Endothelial cell of umbilical vein (primary cell): ENCODE measurements at regions not wholly inside any gene's neighbourhood (a gene's known extent, or its start where the extent isn't known, plus 50 kb on each side); places are given as distances from the start of the nearest gene placed in this dataset.

Source experiments
- BruUV-seq: library from RNA; stranded (reverse); fragments of 400-500 nt; replicated peaks from 2 replicates; lab custom pipeline; 2021; lab: Mats Ljungman, UMichigan
- CTCF ChIA-PET: fragments of 300-600, 350-600 bp; sonication (Branson Sonifier 250); formaldehyde crosslinking; loops from one replicate; lab custom pipeline; 2021; ENCODE audit warnings: antibody characterized with exemption, inconsistent platforms; lab: Charles Lee
- POLR2A ChIA-PET: fragments of 300-600, 350-600 bp; sonication (Branson Sonifier 250); formaldehyde crosslinking; loops from one replicate; lab custom pipeline; 2021; ENCODE audit warnings: antibody characterized with exemption, inconsistent platforms; lab: Charles Lee
- DNase-seq: peaks from one replicate; pipeline ENCODE4 v3.0.0-alpha.2; 2011; ENCODE audit warnings: low read depth, low spot score
- FAIRE-seq: peaks from 2 replicates; lab custom pipeline; 2011; peaks lifted over from hg19 to GRCh38; lab: Jason Lieb, UNC
- H2AFZ ChIP-seq: 2 replicates; pipeline ENCODE4 v1.6.0; 2012; ENCODE audit warnings: low read depth, low read length, control low read depth, inconsistent platforms
- H3K27ac ChIP-seq: 2 replicates; pipeline ENCODE4 v1.5.1; 2011; ENCODE audit warnings: low read depth, mild to moderate bottlenecking, control low read depth, low read length, moderate library complexity; ENCODE audit not compliant: insufficient read depth
- H3K27me3 ChIP-seq, 2 experiments: 2 replicates each; pipeline versions ENCODE4 v1.6.0 to v1.6.1; 2011; ENCODE audit warnings: low read length in 2 of 2, mixed read lengths in 1 of 2; ENCODE audit not compliant: control insufficient read depth in 2 of 2, insufficient read depth in 2 of 2
- H3K36me3 ChIP-seq, 2 experiments: 2 replicates in 1 of 2; 3 replicates in 1 of 2; pipeline ENCODE4 v1.5.1; 2011; ENCODE audit warnings: low read length in 2 of 2, mild to moderate bottlenecking in 1 of 2, moderate library complexity in 1 of 2; ENCODE audit not compliant: control insufficient read depth in 2 of 2, insufficient read depth in 2 of 2; ENCODE audit errors: extremely low read depth in 1 of 2
- H3K4me1 ChIP-seq: 3 replicates; pipeline ENCODE4 v1.5.1; 2011; ENCODE audit warnings: mild to moderate bottlenecking, low read length; ENCODE audit not compliant: control insufficient read depth, insufficient read depth; ENCODE audit errors: extremely low read depth
- H3K4me2 ChIP-seq: 2 replicates; pipeline ENCODE4 v1.6.1; 2011; ENCODE audit warnings: low read length, control low read depth, mixed read lengths; ENCODE audit not compliant: insufficient read depth
- H3K4me3 ChIP-seq, 3 experiments: fragments of 200-600 bp in 1 of 3; sonication (generic), shearing (Covaris generic) in 1 of 3; replicated peaks in 1 of 3; 2 replicates each; pipeline ENCODE4 v1.5.1; 2011 to 2016; ENCODE audit warnings: control low read depth in 3 of 3, low read length in 3 of 3, mild to moderate bottlenecking in 2 of 3, inconsistent platforms in 1 of 3, low read depth in 1 of 3, moderate library complexity in 1 of 3; ENCODE audit not compliant: insufficient read depth in 1 of 3
- H3K79me2 ChIP-seq: 2 replicates; pipeline ENCODE4 v1.6.0; 2012; ENCODE audit warnings: low read length, inconsistent platforms; ENCODE audit not compliant: control insufficient read depth, insufficient read depth
- H3K9ac ChIP-seq: replicated peaks from 2 replicates; pipeline ENCODE3; 2011; ENCODE audit warnings: low read length, control low read depth; ENCODE audit not compliant: insufficient read depth; ENCODE audit errors: extremely low read depth
- H3K9me1 ChIP-seq: replicated peaks from 3 replicates; pipeline ENCODE4 v1.6.0; 2011; ENCODE audit warnings: mild to moderate bottlenecking, low read length; ENCODE audit not compliant: control insufficient read depth, insufficient read depth; ENCODE audit errors: extremely low read depth
- H3K9me3 ChIP-seq: replicated peaks from 2 replicates; pipeline ENCODE4 v1.5.1; 2012; ENCODE audit warnings: low read length, inconsistent platforms; ENCODE audit not compliant: control insufficient read depth, insufficient read depth
- H4K20me1 ChIP-seq: replicated peaks from 2 replicates; pipeline ENCODE3; 2011; ENCODE audit warnings: mild to moderate bottlenecking, low read length; ENCODE audit not compliant: control insufficient read depth, insufficient read depth; ENCODE audit errors: extremely low read depth
- EZH2 ChIP-seq: IDR thresholded peaks from 2 replicates; pipeline ENCODE4 v1.6.1; 2012; ENCODE audit warnings: borderline replicate concordance, low read depth, mild to moderate bottlenecking, moderate library complexity, low read length, inconsistent platforms; ENCODE audit not compliant: severe bottlenecking
- FOS ChIP-seq: IDR thresholded peaks from 2 replicates; pipeline ENCODE4 v1.6.1; 2011; ENCODE audit warnings: mild to moderate bottlenecking, low read length, moderate library complexity, borderline replicate concordance; ENCODE audit not compliant: insufficient read depth
- GATA2 ChIP-seq: IDR thresholded peaks from 2 replicates; pipeline ENCODE4 v1.7.0; 2011; ENCODE audit warnings: low read depth, mild to moderate bottlenecking, moderate library complexity, mixed read lengths, low read length; ENCODE audit not compliant: insufficient read length, insufficient read depth
- JUN ChIP-seq: IDR thresholded peaks from 2 replicates; pipeline ENCODE4 v1.6.1; 2011; ENCODE audit warnings: borderline replicate concordance, low read depth; ENCODE audit not compliant: insufficient read length, insufficient read depth
- MYC ChIP-seq: IDR thresholded peaks from one replicate; pipeline ENCODE4 v1.6.1; 2011; ENCODE audit warnings: mild to moderate bottlenecking, low read depth, low read length
- POLR2A ChIP-seq: IDR thresholded peaks from 2 replicates; pipeline ENCODE4 v1.6.1; 2012; ENCODE audit warnings: low read depth, mild to moderate bottlenecking, control low read depth, low read length
- POLR2AphosphoS5 ChIP-seq: IDR thresholded peaks from 2 replicates; pipeline ENCODE4 v1.6.1; 2012; ENCODE audit warnings: low read depth, mild to moderate bottlenecking, control low read depth, low read length, moderate library complexity; ENCODE audit not compliant: insufficient read depth
- dilution Hi-C: fragments of 300-500 bp; cut with MboI; formaldehyde crosslinking; loops from one replicate; pipeline ENCODE4 v1.15.0; 2019; ENCODE audit warnings: low sequenced_read_pairs; ENCODE audit not compliant: extremely low pct_ligation_motif_present
- intact Hi-C: fragments of 100-400 bp; cut with micrococcal nuclease; formaldehyde crosslinking; loops from one replicate; pipeline ENCODE4 v1.10.0; 2022
- TF ChIP-seq, protein P1 (sequence below): IDR thresholded peaks from 2 replicates; pipeline ENCODE4 v1.6.1; 2011; ENCODE audit not compliant: insufficient read depth, insufficient read length
- TF ChIP-seq, protein P2 (sequence below), 2 donors: IDR thresholded peaks; 1 replicate in 1 of 2; 2 replicates in 1 of 2; pipeline ENCODE4 v1.5.1; 2011; ENCODE audit warnings: low read length in 2 of 2, mild to moderate bottlenecking in 2 of 2, moderate library complexity in 2 of 2, control low read depth in 1 of 2, inconsistent platforms in 1 of 2, low read depth in 1 of 2; ENCODE audit not compliant: insufficient read depth in 1 of 2; ENCODE audit errors: extremely low read depth in 1 of 2

DNA sequence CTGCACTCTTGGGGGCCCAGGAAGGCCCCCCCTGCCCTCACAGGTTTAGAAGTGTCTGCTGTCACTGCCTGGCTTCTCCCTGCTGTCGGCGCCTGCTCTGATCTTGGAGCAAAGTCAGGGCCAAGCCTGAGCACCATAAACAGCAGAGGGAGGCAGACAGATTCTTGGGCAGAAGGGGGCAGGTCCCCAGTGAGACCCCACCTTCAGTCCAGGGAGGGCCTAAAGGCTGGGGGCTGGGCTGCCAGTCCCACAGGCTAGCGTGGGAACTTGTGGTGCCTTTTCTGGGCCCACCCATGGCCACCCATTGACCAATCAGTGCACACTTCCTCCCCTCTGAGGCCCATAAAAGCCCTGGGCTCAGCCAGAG, 124.0 kb downstream of the OLFM1 start:
- H3K27ac ChIP-seq, result no peak overlapping the region
- peaks cover 2% of the 10 kb centered on the region for H3K9me3 ChIP-seq
- no TSS peak for BruUV-seq
- H3K27me3 ChIP-seq, result no peaks in the 10 kb centered on the region
- POLR2A ChIA-PET, result no interaction called here
- no peak for DNase-seq
- no peak overlapping the region for H3K4me2 ChIP-seq
- FAIRE-seq, result no peak
- H3K9me1 ChIP-seq, result no peaks in the 10 kb centered on the region
- no peak overlapping the region for H2AFZ ChIP-seq
- no peaks in the 10 kb centered on the region for H3K79me2 ChIP-seq
- TF ChIP-seq MYC (no peak), POLR2A (no peak), EZH2 (no peak), GATA2 (no peak), JUN (no peak), FOS (no peak), POLR2AphosphoS5 (no peak)
- TF ChIP-seq, protein P1, sequence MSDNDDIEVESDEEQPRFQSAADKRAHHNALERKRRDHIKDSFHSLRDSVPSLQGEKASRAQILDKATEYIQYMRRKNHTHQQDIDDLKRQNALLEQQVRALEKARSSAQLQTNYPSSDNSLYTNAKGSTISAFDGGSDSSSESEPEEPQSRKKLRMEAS, result no peak
- TF ChIP-seq, protein P2, sequence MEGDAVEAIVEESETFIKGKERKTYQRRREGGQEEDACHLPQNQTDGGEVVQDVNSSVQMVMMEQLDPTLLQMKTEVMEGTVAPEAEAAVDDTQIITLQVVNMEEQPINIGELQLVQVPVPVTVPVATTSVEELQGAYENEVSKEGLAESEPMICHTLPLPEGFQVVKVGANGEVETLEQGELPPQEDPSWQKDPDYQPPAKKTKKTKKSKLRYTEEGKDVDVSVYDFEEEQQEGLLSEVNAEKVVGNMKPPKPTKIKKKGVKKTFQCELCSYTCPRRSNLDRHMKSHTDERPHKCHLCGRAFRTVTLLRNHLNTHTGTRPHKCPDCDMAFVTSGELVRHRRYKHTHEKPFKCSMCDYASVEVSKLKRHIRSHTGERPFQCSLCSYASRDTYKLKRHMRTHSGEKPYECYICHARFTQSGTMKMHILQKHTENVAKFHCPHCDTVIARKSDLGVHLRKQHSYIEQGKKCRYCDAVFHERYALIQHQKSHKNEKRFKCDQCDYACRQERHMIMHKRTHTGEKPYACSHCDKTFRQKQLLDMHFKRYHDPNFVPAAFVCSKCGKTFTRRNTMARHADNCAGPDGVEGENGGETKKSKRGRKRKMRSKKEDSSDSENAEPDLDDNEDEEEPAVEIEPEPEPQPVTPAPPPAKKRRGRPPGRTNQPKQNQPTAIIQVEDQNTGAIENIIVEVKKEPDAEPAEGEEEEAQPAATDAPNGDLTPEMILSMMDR (IDR thresholded peaks at IDR 0.05; ENCODE audit: extremely low read depth in 1 of 2, insufficient read depth in 1 of 2, low read depth in 1 of 2, low read length in 2 of 2), result no peak
- intact Hi-C loops, result no loop called here
- CTCF ChIA-PET, result no interaction called here
- H3K4me3 ChIP-seq, result no peak overlapping the region
- H3K4me1 ChIP-seq, result no peaks in the 10 kb centered on the region
- H4K20me1 ChIP-seq, result no peaks in the 10 kb centered on the region
- no peak overlapping the region for H3K9ac ChIP-seq
- dilution Hi-C loops, result no loop called here
- H3K36me3 ChIP-seq, result no peaks in the 10 kb centered on the region
